Endothelial cell of umbilical vein (primary cell): ENCODE measurements at regions not wholly inside any gene's neighbourhood (a gene's known extent, or its start where the extent isn't known, plus 50 kb on each side); places are given as distances from the start of the nearest gene placed in this dataset.

ENCODE experiments used
- BruUV-seq: library from RNA; stranded (reverse); fragments of 400-500 nt; replicated peaks from 2 replicates; lab custom pipeline; 2021; lab: Mats Ljungman, UMichigan
- CTCF ChIA-PET: fragments of 300-600, 350-600 bp; sonication (Branson Sonifier 250); formaldehyde crosslinking; loops from one replicate; lab custom pipeline; 2021; ENCODE audit warnings: antibody characterized with exemption, inconsistent platforms; lab: Charles Lee
- POLR2A ChIA-PET: fragments of 300-600, 350-600 bp; sonication (Branson Sonifier 250); formaldehyde crosslinking; loops from one replicate; lab custom pipeline; 2021; ENCODE audit warnings: antibody characterized with exemption, inconsistent platforms; lab: Charles Lee
- DNase-seq: peaks from one replicate; pipeline ENCODE4 v3.0.0-alpha.2; 2011; ENCODE audit warnings: low read depth, low spot score
- FAIRE-seq: peaks from 2 replicates; lab custom pipeline; 2011; peaks lifted over from hg19 to GRCh38; lab: Jason Lieb, UNC
- H2AFZ ChIP-seq: 2 replicates; pipeline ENCODE4 v1.6.0; 2012; ENCODE audit warnings: low read depth, low read length, control low read depth, inconsistent platforms
- H3K27ac ChIP-seq: 2 replicates; pipeline ENCODE4 v1.5.1; 2011; ENCODE audit warnings: low read depth, mild to moderate bottlenecking, control low read depth, low read length, moderate library complexity; ENCODE audit not compliant: insufficient read depth
- H3K27me3 ChIP-seq, 2 experiments: 2 replicates each; pipeline versions ENCODE4 v1.6.0 to v1.6.1; 2011; ENCODE audit warnings: low read length in 2 of 2, mixed read lengths in 1 of 2; ENCODE audit not compliant: control insufficient read depth in 2 of 2, insufficient read depth in 2 of 2
- H3K36me3 ChIP-seq, 2 experiments: 2 replicates in 1 of 2; 3 replicates in 1 of 2; pipeline ENCODE4 v1.5.1; 2011; ENCODE audit warnings: low read length in 2 of 2, mild to moderate bottlenecking in 1 of 2, moderate library complexity in 1 of 2; ENCODE audit not compliant: control insufficient read depth in 2 of 2, insufficient read depth in 2 of 2; ENCODE audit errors: extremely low read depth in 1 of 2
- H3K4me1 ChIP-seq: 3 replicates; pipeline ENCODE4 v1.5.1; 2011; ENCODE audit warnings: mild to moderate bottlenecking, low read length; ENCODE audit not compliant: control insufficient read depth, insufficient read depth; ENCODE audit errors: extremely low read depth
- H3K4me2 ChIP-seq: 2 replicates; pipeline ENCODE4 v1.6.1; 2011; ENCODE audit warnings: low read length, control low read depth, mixed read lengths; ENCODE audit not compliant: insufficient read depth
- H3K4me3 ChIP-seq, 3 experiments: fragments of 200-600 bp in 1 of 3; sonication (generic), shearing (Covaris generic) in 1 of 3; replicated peaks in 1 of 3; 2 replicates each; pipeline ENCODE4 v1.5.1; 2011 to 2016; ENCODE audit warnings: control low read depth in 3 of 3, low read length in 3 of 3, mild to moderate bottlenecking in 2 of 3, inconsistent platforms in 1 of 3, low read depth in 1 of 3, moderate library complexity in 1 of 3; ENCODE audit not compliant: insufficient read depth in 1 of 3
- H3K79me2 ChIP-seq: 2 replicates; pipeline ENCODE4 v1.6.0; 2012; ENCODE audit warnings: low read length, inconsistent platforms; ENCODE audit not compliant: control insufficient read depth, insufficient read depth
- H3K9ac ChIP-seq: replicated peaks from 2 replicates; pipeline ENCODE3; 2011; ENCODE audit warnings: low read length, control low read depth; ENCODE audit not compliant: insufficient read depth; ENCODE audit errors: extremely low read depth
- H3K9me1 ChIP-seq: replicated peaks from 3 replicates; pipeline ENCODE4 v1.6.0; 2011; ENCODE audit warnings: mild to moderate bottlenecking, low read length; ENCODE audit not compliant: control insufficient read depth, insufficient read depth; ENCODE audit errors: extremely low read depth
- H3K9me3 ChIP-seq: replicated peaks from 2 replicates; pipeline ENCODE4 v1.5.1; 2012; ENCODE audit warnings: low read length, inconsistent platforms; ENCODE audit not compliant: control insufficient read depth, insufficient read depth
- H4K20me1 ChIP-seq: replicated peaks from 2 replicates; pipeline ENCODE3; 2011; ENCODE audit warnings: mild to moderate bottlenecking, low read length; ENCODE audit not compliant: control insufficient read depth, insufficient read depth; ENCODE audit errors: extremely low read depth
- CTCF ChIP-seq, 2 donors: IDR thresholded peaks; 1 replicate in 1 of 2; 2 replicates in 1 of 2; pipeline ENCODE4 v1.5.1; 2011; ENCODE audit warnings: low read length in 2 of 2, mild to moderate bottlenecking in 2 of 2, moderate library complexity in 2 of 2, control low read depth in 1 of 2, inconsistent platforms in 1 of 2, low read depth in 1 of 2; ENCODE audit not compliant: insufficient read depth in 1 of 2; ENCODE audit errors: extremely low read depth in 1 of 2
- EZH2 ChIP-seq: IDR thresholded peaks from 2 replicates; pipeline ENCODE4 v1.6.1; 2012; ENCODE audit warnings: borderline replicate concordance, low read depth, mild to moderate bottlenecking, moderate library complexity, low read length, inconsistent platforms; ENCODE audit not compliant: severe bottlenecking
- FOS ChIP-seq: IDR thresholded peaks from 2 replicates; pipeline ENCODE4 v1.6.1; 2011; ENCODE audit warnings: mild to moderate bottlenecking, low read length, moderate library complexity, borderline replicate concordance; ENCODE audit not compliant: insufficient read depth
- GATA2 ChIP-seq: IDR thresholded peaks from 2 replicates; pipeline ENCODE4 v1.7.0; 2011; ENCODE audit warnings: low read depth, mild to moderate bottlenecking, moderate library complexity, mixed read lengths, low read length; ENCODE audit not compliant: insufficient read length, insufficient read depth
- JUN ChIP-seq: IDR thresholded peaks from 2 replicates; pipeline ENCODE4 v1.6.1; 2011; ENCODE audit warnings: borderline replicate concordance, low read depth; ENCODE audit not compliant: insufficient read length, insufficient read depth
- MAX ChIP-seq: IDR thresholded peaks from 2 replicates; pipeline ENCODE4 v1.6.1; 2011; ENCODE audit not compliant: insufficient read depth, insufficient read length
- MYC ChIP-seq: IDR thresholded peaks from one replicate; pipeline ENCODE4 v1.6.1; 2011; ENCODE audit warnings: mild to moderate bottlenecking, low read depth, low read length
- POLR2A ChIP-seq: IDR thresholded peaks from 2 replicates; pipeline ENCODE4 v1.6.1; 2012; ENCODE audit warnings: low read depth, mild to moderate bottlenecking, control low read depth, low read length
- POLR2AphosphoS5 ChIP-seq: IDR thresholded peaks from 2 replicates; pipeline ENCODE4 v1.6.1; 2012; ENCODE audit warnings: low read depth, mild to moderate bottlenecking, control low read depth, low read length, moderate library complexity; ENCODE audit not compliant: insufficient read depth
- dilution Hi-C: fragments of 300-500 bp; cut with MboI; formaldehyde crosslinking; loops from one replicate; pipeline ENCODE4 v1.15.0; 2019; ENCODE audit warnings: low sequenced_read_pairs; ENCODE audit not compliant: extremely low pct_ligation_motif_present
- intact Hi-C: fragments of 100-400 bp; cut with micrococcal nuclease; formaldehyde crosslinking; loops from one replicate; pipeline ENCODE4 v1.10.0; 2022

- Histone ChIP-seq H2AFZ (no peak overlapping the region), H3K4me2 (no peak overlapping the region), H3K9ac (no peak overlapping the region), H4K20me1 (no peaks in the 10 kb centered on the region), H3K79me2 (no peaks in the 10 kb centered on the region), H3K36me3 (no peaks in the 10 kb centered on the region), H3K27ac (no peak overlapping the region), H3K9me1 (no peaks in the 10 kb centered on the region), H3K4me1 (no peaks in the 10 kb centered on the region), H3K9me3 (no peaks in the 10 kb centered on the region), H3K4me3 (no peak overlapping the region), H3K27me3 (no peaks in the 10 kb centered on the region)
- ChIA-PET POLR2A (no interaction called here), CTCF (no interaction called here)
- no TSS peak for BruUV-seq
- intact Hi-C loops (no loop called here), dilution Hi-C loops (no loop called here)
- FAIRE-seq (no peak), DNase-seq (no peak)
- TF ChIP-seq EZH2 (no peak), CTCF (IDR thresholded peaks at IDR 0.05; ENCODE audit: extremely low read depth in 1 of 2, insufficient read depth in 1 of 2, low read depth in 1 of 2, low read length in 2 of 2) (no peak), POLR2A (no peak), MAX (no peak), FOS (no peak), POLR2AphosphoS5 (no peak), MYC (no peak), GATA2 (no peak), JUN (no peak)
Observed at GRCh38 chr1:214826619-214827018, 223.6 kb downstream of the CENPF start.
